Right atrium auricular region (tissue), 2 donors: ENCODE measurements at regions not wholly inside any gene's neighbourhood (a gene's known extent, or its start where the extent isn't known, plus 50 kb on each side); places are given as distances from the start of the nearest gene placed in this dataset.
"Not testable (repeated sequence)": the region's sequence is repeated elsewhere in the genome, so short reads cannot be mapped to it uniquely, and the experiment has no call there.

Experiments
- DNase-seq: peaks from one replicate; pipeline ENCODE4 v3.0.0-alpha.2; 2019; ENCODE audit warnings: low spot score
- H3K27ac ChIP-seq, 2 donors: fragments of 200-600 bp; sonication (generic); 1 replicate in 1 of 2; 2 replicates in 1 of 2; pipeline ENCODE4 v1.5.1; 2016 to 2019
- H3K27me3 ChIP-seq, 2 donors: fragments of 200-600 bp; sonication (generic); one replicate each; pipeline versions ENCODE4 v1.5.1 to v1.6.0; 2017 to 2019
- H3K36me3 ChIP-seq: fragments of 200-600 bp; sonication (generic); one replicate; pipeline ENCODE4 v1.5.1; 2016
- H3K4me1 ChIP-seq, 2 donors: fragments of 200-600 bp; sonication (generic); one replicate each; pipeline versions ENCODE4 v1.5.1 to v1.6.0; 2017 to 2019
- H3K4me3 ChIP-seq, 2 donors: fragments of 200-600 bp; sonication (generic); 1 replicate in 1 of 2; 2 replicates in 1 of 2; pipeline ENCODE4 v1.5.1; 2017 to 2019; ENCODE audit warnings: mild to moderate bottlenecking in 1 of 2, moderate library complexity in 1 of 2
- H3K9me3 ChIP-seq, 2 donors: fragments of 200-600 bp; sonication (generic); one replicate each; pipeline ENCODE4 v1.5.1; 2019
- CTCF ChIP-seq, 2 donors: fragments of 200-600 bp; sonication (generic); IDR thresholded peaks; one replicate each; pipeline ENCODE4 v1.5.1; 2019; ENCODE audit warnings: antibody characterized with exemption in 2 of 2

- no peak for DNase-seq
- Histone ChIP-seq H3K4me3 (no peak overlapping the region), H3K36me3 (no peaks in the 10 kb centered on the region), H3K4me1 (no peaks in the 10 kb centered on the region), H3K27ac (no peak overlapping the region), H3K27me3 (no peaks in the 10 kb centered on the region), H3K9me3 (no peaks in the 10 kb centered on the region)
- no peak for TF ChIP-seq CTCF (IDR thresholded peaks at IDR 0.05)
Observed at GRCh38 chr5:92019376-92019990, 636.4 kb upstream of the ARRDC3 start.

- no peak for DNase-seq
- no peak for TF ChIP-seq CTCF (IDR thresholded peaks at IDR 0.05)
- no peak overlapping the region for H3K27ac ChIP-seq
- no peaks in the 10 kb centered on the region for H3K27me3 ChIP-seq
- H3K9me3 ChIP-seq, result no peaks in the 10 kb centered on the region
- no peaks in the 10 kb centered on the region for H3K4me1 ChIP-seq
- H3K36me3 ChIP-seq, result no peaks in the 10 kb centered on the region
- H3K4me3 ChIP-seq, result no peak overlapping the region
Observed at GRCh38 chr5:92017776-92018175, 634.7 kb upstream of the ARRDC3 start.

- not testable (repeated sequence) for H3K27ac ChIP-seq, H3K4me1 ChIP-seq, H3K27me3 ChIP-seq, H3K4me3 ChIP-seq, H3K36me3 ChIP-seq, H3K9me3 ChIP-seq, DNase-seq
Observed at GRCh38 chr5:92011845-92012244, 628.7 kb upstream of the ARRDC3 start.

- DNase-seq, result no peak
Observed at GRCh38 chr5:92003806-92004205, 620.7 kb upstream of the ARRDC3 start.

GRCh38 chr5:92002721-92003274 lies 619.7 kb upstream of the ARRDC3 start:
- Histone ChIP-seq H3K4me1 (no peaks in the 10 kb centered on the region), H3K9me3 (no peaks in the 10 kb centered on the region), H3K27me3 (no peaks in the 10 kb centered on the region), H3K36me3 (no peaks in the 10 kb centered on the region), H3K4me3 (no peak overlapping the region), H3K27ac (no peak overlapping the region)
- no peak for DNase-seq
- no peak for TF ChIP-seq CTCF (IDR thresholded peaks at IDR 0.05)

More at GRCh38 chr5:92003806-92004205, 620.7 kb upstream of the ARRDC3 start:
- Histone ChIP-seq H3K27me3 (no peaks in the 10 kb centered on the region), H3K4me3 (no peak overlapping the region), H3K36me3 (no peaks in the 10 kb centered on the region), H3K27ac (no peak overlapping the region), H3K4me1 (no peaks in the 10 kb centered on the region), H3K9me3 (no peaks in the 10 kb centered on the region)
- TF ChIP-seq CTCF (IDR thresholded peaks at IDR 0.05), result no peak

- H3K27me3 ChIP-seq, result no peaks in the 10 kb centered on the region
- no peaks in the 10 kb centered on the region for H3K4me1 ChIP-seq
- H3K9me3 ChIP-seq, result no peaks in the 10 kb centered on the region
- H3K27ac ChIP-seq, result no peak overlapping the region
- no peak for TF ChIP-seq CTCF (IDR thresholded peaks at IDR 0.05)
- H3K36me3 ChIP-seq, result no peaks in the 10 kb centered on the region
- no peak overlapping the region for H3K4me3 ChIP-seq
- DNase-seq, result no peak
Observed at GRCh38 chr5:91998774-91999173, 615.7 kb upstream of the ARRDC3 start.
